ENCODE measurements at regions not wholly inside any gene's neighbourhood (a gene's known extent, or its start where the extent isn't known, plus 50 kb on each side); places are given as distances from the start of the nearest gene placed in this dataset.

GRCh38 chr21:31497914-31498313 is 153.9 kb upstream of the TIAM1 start:
- no peak for TF ChIP-seq CTCF (conservative IDR thresholded peaks at IDR 0.05; ENCODE audit: low read depth, low read length)

GRCh38 chr21:31493350-31493880 is 149.4 kb upstream of the TIAM1 start:
- no peak overlapping the region for H3K4me3 ChIP-seq (ENCODE audit: low read depth, low read length)
- DNase-seq (ENCODE audit: low read depth) = no peak
- TF ChIP-seq CTCF (conservative IDR thresholded peaks at IDR 0.05; ENCODE audit: low read depth, low read length) = no peak

More at GRCh38 chr21:31497914-31498313, 153.9 kb upstream of the TIAM1 start:
- DNase-seq (ENCODE audit: low read depth) = no peak
- H3K4me3 ChIP-seq (ENCODE audit: low read depth, low read length) = no peak overlapping the region

GRCh38 chr21:31491617-31492016 is 147.6 kb upstream of the TIAM1 start:
- TF ChIP-seq CTCF (conservative IDR thresholded peaks at IDR 0.05; ENCODE audit: low read depth, low read length) = no peak
- DNase-seq (ENCODE audit: low read depth) = no peak
- no peak overlapping the region for H3K4me3 ChIP-seq (ENCODE audit: low read depth, low read length)

- H3K4me3 ChIP-seq (ENCODE audit: low read depth, low read length) = no peak overlapping the region
- DNase-seq (ENCODE audit: low read depth) = no peak
- TF ChIP-seq CTCF (conservative IDR thresholded peaks at IDR 0.05; ENCODE audit: low read depth, low read length) = no peak
Observed at GRCh38 chr21:31490443-31490842, 146.4 kb upstream of the TIAM1 start.

- DNase-seq (ENCODE audit: low read depth) = no peak
- H3K4me3 ChIP-seq (ENCODE audit: low read depth, low read length) = no peak overlapping the region
- no peak for TF ChIP-seq CTCF (conservative IDR thresholded peaks at IDR 0.05; ENCODE audit: low read depth, low read length)
Observed at GRCh38 chr21:31489726-31490125, 145.7 kb upstream of the TIAM1 start.

- no peak overlapping the region for H3K4me3 ChIP-seq (ENCODE audit: low read depth, low read length)
- TF ChIP-seq CTCF (conservative IDR thresholded peaks at IDR 0.05; ENCODE audit: low read depth, low read length) = no peak
- DNase-seq (ENCODE audit: low read depth) = no peak
Observed at GRCh38 chr21:31489014-31489413, 145.0 kb upstream of the TIAM1 start.

- TF ChIP-seq CTCF (conservative IDR thresholded peaks at IDR 0.05; ENCODE audit: low read depth, low read length) = no peak
- H3K4me3 ChIP-seq (ENCODE audit: low read depth, low read length) = no peak overlapping the region
- no peak for DNase-seq (ENCODE audit: low read depth)
Observed at GRCh38 chr21:31484219-31484618, 140.2 kb upstream of the TIAM1 start.

Measured in epithelial cell of proximal tubule (primary cell).